ENCODE measurements at regions not wholly inside any gene's neighbourhood (a gene's known extent, or its start where the extent isn't known, plus 50 kb on each side); places are given as distances from the start of the nearest gene placed in this dataset.
"Not testable (repeated sequence)": the region's sequence is repeated elsewhere in the genome, so short reads cannot be mapped to it uniquely, and the experiment has no call there.

DNA sequence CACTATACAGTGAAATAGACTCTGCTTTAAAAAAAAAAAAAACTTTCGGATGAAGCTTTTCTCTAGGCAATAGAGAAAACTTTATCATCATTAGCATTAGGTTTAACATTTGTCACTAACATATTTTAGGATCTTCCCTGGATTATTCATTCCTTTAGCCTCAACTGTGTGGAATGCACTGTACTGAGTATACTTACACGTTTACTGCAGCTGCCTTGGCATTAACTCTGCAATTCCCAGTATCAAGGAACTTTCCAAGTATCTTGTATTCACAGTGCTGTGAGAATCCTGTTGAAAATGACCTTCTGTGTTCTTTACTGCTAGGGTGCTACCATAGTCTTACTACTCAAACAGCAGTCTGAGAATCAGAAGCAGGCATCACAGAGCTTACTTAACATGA is 328.2 kb upstream of the COL3A1 start:
- no peak for DNase-seq (ENCODE audit: low spot score)

DNA sequence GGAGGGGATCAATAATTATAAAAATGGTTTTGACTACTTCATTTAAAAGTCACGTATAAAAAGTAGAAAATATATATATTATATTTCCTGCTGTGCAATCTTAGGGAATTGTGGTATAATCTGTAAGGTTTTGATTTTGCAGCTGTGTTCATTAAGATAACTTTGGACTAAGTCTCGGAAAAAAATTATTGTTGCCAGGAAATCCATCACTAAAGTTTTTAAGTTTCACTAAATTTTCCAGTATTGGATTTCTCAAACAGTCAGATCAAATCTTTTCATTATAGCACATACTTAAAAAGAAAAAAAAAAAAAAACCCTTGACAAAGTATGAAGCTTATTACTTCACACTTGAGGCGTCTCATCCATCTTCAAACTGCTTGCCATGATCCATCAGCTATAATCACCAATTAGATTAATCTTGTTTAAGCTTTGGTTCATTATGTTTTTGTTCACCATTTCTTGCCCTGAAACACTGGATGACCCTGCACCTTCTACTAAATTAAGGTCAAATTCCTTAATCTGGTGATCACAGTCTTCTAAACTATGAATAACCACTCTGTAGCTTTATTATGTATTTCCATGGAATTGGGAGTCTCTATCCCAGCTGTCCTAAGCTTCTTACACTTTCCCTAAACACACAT is 326.6 kb upstream of the COL3A1 start:
- DNase-seq (ENCODE audit: low spot score) = no peak

DNA sequence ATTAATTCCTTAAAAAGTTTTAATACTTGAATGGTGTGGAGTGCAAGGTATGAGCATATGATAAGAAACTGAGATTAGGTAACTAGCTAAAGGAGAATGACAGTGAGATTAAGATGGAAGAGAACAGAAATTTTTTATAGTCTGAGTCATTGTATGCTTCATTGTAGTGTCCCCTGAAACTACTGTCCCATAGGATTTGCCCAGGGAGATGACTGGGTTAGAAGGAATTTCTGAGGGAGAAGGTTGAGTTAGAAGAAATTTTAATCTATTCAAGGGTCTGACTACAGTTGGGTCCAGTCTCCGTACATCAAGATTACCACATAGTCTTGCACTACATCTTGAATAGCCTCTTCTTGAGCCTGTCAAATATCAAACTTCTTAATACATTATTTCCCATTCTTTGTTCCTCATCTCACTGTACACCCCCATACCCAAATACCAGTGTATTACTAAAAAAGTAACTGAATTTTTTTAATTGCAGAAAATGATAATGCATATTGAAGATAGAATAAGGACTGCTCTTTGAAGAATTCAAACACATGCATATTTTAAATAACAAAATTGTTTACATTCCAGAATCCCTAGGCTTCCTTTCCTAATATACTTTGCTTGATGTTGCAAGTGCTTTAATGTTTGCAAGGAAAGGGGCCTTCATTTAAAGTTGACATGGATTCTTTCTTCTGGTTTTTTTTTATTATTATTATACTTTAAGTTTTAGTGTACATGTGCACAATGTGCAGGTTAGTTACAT is 314.3 kb upstream of the COL3A1 start:
- no peak for DNase-seq (ENCODE audit: low spot score)

DNA sequence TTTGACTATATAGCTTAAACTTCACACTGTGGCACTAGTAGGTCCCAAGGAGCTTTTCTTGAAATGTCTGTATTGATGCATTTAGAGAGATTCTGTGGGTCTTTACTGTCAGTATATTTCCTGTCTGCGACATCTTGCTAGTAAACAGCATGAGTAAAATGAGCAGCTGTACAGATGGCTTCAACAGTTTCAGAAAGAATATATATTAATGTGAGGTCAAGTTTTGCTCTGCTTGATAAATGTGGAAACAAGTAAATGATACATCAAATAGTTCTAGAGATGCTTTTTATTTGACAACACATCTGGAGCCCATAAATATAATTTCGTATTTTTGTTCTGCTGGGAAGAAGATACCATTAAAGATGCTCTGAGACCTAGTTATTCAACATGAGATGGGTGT is 310.9 kb upstream of the COL3A1 start:
- DNase-seq (ENCODE audit: low spot score) = no peak

DNA sequence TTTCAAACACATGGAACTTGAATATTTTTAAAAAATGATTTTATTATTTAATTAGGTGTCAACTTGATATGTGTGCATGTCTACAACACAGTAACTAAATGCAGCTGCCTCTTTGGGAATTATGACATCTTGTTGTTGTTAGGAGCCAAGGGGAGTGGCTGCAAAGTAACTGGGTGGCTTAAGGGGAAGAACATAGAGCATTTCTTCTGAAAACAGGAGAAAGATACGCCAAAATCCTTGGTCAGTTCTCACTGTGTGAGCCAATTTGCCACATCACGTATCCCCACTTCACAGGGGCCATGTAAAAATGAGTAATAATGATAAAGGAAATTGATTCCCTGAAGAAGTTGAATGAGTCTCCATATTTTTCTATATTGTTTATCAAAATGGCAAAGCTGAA is 309.8 kb upstream of the COL3A1 start:
- DNase-seq (ENCODE audit: low spot score) = no peak

DNA sequence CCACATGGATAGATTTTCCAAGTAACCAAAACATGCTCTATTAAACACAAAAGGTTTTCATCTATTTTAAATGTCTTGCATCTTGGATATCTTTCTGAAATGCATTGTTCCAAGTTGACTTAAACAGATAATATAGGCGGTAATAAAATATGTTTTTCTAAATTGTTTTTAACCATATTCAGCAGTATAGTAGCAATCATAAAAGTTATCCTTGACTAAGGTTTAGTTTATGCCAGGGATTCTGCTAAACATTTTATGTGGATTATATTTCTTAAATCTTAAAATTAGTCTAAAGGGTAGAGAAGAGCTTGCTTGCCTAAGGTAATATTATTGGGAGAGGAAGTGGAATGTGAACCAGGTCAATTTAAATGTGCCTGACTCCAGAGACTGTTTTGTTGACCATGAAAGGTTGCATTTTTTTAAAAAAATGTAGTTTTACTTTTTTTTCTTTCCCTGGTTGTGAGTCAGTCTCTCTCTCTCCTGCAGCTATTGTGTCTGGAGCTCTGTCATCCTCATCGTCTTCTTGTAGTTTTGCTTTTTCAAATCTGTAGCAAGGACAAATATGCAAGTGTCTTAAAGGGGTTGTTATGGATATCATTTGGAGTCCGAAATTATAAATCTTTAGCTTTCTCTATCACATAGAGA is 309.1 kb upstream of the COL3A1 start:
- no peak for DNase-seq (ENCODE audit: low spot score)

DNA sequence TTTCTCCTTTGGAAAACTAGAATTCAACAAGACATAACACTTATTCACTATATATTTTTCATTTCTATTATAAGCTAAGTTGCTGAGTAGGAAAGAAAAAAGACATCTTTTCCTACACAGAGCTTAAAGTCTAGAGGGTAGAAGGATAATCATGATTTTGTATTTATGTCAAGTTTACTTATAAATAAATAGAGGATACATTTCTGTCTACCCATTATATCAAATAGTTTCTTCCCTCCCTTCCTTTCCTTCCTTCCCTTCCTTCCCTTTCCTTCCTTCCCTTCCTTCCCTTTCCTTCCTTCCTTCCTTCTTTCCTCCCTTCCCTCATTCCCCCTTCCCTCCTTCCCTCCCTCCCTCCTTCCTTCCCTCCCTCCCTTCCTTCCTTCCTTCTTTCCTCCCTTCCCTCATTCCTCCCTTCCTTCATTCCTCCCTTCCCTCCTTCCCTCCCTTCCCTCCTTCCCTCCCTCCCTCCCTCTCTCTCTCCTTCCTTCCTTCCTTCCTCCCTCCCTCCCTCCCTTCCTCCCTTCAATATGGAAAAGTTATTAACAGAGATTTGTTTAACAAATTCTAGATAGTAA is 308.4 kb upstream of the COL3A1 start:
- no peak for DNase-seq (ENCODE audit: low spot score)

DNA sequence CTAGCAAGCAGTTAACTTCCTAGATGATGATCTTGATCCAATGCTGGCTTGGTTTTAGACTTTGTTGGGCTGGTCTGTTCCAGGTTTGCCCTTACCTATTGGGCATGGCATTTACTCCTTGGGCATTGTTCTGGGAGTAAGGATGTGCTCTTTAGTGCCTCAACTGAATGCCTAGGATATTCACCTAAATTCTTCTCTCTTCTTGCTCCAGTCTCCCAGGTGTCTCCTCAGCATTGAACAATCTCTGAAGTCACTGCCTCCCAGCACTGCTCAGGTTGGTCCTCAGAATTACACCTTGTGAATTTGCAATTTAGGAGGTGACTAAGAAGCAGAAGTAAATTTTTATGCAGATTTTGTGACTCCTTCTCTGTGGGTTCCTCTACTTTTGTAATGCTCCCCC is 307.7 kb upstream of the COL3A1 start:
- DNase-seq (ENCODE audit: low spot score) = no peak

DNA sequence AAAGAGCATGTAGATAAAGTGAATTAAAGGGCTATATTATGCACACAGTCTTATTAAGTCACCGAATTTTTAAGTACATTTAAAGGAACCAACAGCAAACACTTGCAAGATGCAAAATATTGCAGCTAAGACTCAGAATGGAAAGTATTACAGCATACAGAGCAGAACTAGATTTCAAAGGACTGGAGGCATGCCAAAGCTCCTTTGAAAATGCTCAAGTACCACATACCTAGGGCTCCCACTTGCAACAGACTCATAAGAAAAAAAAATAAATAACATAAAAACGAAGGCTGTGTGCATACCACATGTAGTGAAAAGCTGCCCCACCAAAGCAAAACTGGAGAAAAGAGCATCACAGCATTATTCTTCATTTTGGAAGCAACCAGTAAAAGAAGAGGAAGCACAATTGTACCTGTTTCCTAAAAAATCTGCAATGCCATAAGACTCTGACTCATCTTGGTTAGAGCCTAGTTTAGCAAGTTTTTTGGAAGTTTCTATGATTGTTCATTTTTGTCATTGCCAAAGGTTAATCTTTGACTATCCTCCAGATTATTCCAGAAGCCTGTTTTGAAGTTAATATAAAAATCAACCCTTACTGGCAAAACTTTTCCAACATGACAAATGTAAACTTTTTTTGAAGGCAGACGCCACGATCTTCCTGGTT is 306.0 kb upstream of the COL3A1 start:
- DNase-seq (ENCODE audit: low spot score) = no peak

DNA sequence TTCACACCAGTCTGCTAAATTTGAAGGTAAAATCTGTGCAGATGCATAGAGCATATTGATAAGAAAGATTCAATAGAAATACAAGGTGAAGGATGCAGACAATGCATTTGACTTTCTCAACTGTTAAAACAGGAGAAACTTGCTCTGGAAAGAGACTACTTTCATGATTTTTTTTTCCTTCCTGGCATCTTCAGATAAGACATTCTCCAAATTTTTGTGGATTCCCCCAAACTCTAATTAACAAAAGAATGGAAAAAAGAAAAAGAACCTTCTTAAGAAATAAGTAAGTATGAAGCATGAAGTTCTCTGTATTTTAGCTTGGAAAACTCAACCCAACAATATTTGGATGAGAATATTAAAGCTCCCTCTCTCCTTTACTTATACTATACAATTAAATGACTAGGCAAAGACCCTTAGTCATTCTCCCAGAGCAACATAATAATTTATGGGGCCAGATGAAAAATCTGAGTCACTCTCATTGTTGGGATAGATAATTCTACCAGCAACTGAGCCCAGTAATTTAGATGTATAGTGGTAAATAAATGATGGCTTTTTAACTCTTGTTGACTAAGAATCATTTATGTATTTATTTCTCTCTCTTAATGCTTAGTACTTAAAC is 298.7 kb upstream of the COL3A1 start:
- no peak for DNase-seq (ENCODE audit: low spot score)

DNA sequence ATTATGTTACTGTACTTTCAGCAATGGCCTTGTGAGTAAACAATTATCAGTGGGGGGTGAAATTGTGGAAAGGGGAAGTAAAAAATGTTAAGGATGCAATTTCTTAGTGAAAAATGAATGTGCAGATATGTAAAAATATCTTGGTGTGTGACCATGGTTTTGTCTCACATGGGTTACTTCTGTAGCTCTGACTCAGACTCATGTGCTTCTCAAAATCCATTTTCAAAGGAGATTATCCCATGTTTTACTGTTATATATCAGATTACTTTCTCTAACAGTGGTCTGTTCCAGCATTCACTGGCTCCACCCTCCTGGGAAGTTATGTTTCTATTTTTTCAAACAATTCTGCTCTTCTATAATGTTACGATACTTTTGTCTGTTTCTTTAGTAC is 298.2 kb upstream of the COL3A1 start:
- no peak for DNase-seq (ENCODE audit: low spot score)

DNA sequence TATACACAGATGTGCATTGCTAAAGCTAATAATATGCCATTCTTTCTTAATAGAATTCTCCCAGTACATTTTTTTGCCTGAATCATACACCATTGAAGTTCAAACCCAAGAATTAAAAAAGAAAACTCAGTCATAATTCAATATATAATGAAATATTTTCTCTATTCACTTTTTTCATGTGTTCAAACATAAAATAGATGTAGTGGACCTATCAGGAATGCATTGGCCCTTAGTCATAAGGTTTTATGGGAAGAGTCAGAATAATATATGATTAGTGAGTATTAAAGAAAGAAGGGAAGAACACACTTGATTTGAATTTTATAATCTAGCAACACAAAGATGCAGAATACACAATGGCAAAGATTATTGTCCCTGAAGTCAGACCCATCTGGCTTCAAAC is 297.0 kb upstream of the COL3A1 start:
- DNase-seq (ENCODE audit: low spot score) = no peak

DNA sequence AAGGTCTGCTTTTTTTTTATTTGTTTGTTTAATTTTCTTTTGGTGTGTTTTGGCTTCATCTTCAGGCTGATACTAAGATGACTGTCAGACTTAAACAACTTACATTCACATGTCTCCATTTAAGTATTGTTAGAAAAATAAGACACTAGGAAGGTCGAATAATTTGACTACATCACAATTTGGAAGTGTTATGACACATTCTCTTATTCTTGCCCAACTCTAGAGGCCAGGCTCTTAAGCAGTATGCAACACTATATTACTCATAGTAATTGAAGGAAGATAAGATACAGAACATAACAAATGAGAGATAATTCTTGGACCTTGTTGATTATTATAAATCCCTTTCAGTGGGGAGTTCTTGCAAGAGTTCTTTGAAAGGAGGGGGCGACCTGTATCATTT is 295.3 kb upstream of the COL3A1 start:
- no peak for DNase-seq (ENCODE audit: low spot score)

DNA sequence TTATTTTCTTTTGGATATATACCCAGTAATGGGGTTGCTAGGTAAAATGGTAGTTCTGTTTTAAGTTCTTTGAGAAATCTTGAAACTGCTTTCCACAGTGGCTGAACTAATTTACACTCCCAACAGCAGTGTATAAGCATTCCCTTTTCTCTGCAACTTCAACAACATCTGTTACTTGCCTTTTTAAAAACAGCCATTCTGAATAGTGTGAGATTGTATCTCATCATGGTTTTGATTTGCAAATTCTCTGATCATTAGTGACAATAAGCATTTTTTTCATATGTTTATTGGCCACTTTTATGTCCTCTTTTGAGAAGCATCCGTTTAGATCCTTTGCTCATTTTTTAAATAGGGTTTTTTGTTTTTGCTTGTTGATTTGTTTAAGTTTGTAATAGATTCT is 291.3 kb upstream of the COL3A1 start:
- DNase-seq (ENCODE audit: low spot score) = no peak

DNA sequence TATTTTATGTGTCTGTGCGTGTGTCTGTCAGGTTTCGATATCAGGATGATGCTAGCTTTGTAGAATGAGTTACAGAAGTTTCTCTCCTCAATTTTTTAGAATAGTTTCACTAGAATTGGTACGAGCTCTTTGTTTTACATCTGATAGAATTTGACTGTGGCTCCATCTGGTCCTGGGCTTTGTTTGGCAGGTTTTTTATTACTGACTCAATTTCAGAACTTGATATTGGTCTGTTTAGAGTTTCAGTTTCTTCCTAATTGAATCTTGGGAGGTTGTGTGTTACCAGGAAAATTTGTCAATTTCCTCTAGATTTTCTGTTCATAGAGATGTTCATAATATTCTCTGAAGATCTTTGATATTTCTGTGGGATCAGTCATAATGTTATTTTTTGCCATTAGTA is 289.4 kb upstream of the COL3A1 start:
- no peak for DNase-seq (ENCODE audit: low spot score)

DNA sequence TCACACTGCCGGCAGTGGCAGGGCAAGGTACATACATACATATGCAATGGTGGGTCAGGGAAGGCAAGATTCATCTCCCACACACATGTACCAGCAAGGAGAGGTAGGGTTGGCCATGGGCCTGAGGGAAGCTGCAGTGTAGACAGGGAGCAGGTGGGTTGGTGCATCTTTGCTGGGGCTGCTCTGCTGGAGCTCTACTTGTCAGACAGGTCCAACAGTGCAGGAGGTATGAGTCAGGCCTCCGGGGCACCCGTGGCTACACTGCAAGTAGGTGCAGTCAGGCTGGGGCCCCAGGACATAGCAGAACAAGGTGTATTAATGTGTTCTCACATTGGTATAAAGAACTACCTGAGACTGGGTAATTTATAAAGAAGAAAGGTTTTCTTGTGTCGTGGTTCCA is 281.1 kb upstream of the COL3A1 start:
- no peak for DNase-seq (ENCODE audit: low spot score)

DNA sequence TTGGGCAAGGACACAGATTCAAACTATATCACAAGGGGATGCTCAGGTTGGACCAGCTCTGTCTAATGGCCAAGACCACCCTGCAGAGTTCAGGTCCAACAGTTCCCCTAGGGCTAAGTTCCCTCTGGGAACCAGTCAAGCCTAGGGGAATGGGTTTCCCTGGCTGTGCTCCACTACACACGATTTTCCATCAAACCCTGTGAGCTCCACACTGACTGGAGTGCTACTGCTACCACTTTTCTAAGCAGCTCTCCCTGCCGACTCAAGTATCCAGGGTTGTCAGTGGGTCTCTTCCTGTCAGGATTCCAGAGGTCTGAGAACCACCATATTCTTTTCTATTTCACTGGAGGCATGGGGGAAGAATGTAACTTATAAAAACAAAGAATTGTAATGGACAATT is 280.4 kb upstream of the COL3A1 start:
- no peak for DNase-seq (ENCODE audit: low spot score)

DNA sequence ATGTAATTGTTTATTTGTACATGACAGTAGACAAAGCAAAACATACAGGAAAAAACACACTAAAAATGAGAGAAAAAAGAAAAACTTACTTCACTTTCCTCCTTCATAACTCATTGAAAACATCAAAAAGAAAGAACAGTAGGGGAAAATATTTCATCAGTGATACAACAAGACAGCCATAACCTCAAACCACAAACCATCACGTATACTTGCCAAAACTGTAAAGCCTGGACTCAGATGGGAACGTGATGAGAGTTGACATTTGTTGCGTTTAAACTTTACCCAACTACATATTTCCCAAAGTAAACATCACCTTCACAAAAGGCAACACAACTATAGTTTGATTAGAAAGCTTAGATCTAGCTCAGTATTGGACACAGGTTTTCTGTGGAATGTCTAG is 278.2 kb upstream of the COL3A1 start:
- no peak for DNase-seq (ENCODE audit: low spot score)

DNA sequence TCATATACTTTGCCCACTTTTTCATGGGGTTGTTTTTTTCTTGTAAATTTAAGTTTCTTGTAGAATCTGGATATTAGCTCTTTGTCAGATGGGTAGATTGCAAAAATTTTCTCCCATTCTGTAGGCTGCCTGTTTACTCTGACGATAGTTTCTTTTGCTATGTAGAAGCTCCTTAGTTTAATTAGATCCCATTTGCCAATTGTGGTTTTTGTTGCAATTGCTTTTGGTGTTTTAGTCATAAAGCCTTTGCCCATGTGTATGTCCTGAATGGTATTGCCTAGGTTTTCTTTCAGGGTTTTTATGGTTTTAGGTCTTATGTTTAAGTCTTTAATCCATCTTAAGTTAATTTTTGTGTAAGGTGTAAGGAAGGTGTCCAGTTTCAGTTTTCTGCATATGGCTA is 276.0 kb upstream of the COL3A1 start:
- DNase-seq (ENCODE audit: low spot score) = not testable (repeated sequence)

DNA sequence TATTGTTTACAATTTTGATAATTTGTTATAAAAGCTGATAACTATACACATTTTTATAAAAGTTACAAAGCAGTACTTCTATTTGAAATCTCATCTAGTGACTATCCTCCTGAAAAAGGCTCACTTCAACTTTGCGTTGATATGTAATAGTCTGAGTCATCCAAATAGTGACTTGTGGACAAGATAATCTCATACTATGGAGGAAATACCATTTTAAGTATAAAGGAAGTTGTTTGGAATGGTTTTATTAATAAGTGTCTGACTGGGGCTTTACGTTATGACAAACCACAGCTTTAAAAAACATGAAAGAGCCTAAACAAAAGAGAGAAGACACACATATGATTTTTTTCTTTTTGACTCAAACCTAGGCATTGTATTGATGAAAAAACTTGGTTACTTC is 272.3 kb upstream of the COL3A1 start:
- no peak for DNase-seq (ENCODE audit: low spot score)

DNA sequence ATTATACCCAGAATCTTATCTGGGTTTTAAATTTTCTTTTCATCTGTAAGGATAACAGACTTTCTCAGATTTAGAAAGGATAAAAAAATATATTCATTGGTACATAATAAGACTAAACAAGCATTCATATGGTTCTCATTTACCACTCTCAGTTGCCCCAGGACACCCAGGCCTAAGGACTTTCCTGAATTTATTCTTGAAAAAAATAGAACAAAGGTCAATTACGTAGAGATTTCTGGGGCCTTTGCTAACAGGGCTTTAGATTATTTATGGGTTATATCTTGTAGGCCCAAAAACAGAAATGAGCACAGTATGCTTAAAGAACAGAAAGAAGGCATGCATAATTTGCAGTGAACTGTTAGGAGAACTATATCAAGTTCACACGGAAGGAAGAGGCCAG is 269.0 kb upstream of the COL3A1 start:
- no peak for DNase-seq (ENCODE audit: low spot score)

DNA sequence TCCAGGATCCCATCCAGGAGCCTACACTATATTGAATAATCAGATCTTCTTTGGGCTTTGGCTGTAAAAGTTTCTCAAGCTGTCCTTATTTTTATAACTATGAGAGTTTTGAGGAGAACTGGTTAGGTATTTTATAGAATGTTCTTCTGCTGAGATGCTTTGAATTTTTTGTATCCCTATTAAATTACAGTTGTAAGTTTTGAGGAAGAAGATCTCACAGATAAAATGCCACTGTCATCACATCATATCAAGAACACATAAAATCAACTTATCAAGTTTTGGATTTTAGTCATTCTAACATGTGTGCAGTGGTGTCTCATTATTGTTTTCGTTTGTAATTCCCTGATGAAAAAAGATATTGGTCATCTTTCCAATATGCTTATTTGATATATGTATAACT is 260.2 kb upstream of the COL3A1 start:
- no peak for DNase-seq (ENCODE audit: low spot score)
